ENCODE measurements at regions not wholly inside any gene's neighbourhood (a gene's known extent, or its start where the extent isn't known, plus 50 kb on each side); places are given as distances from the start of the nearest gene placed in this dataset.

DNA sequence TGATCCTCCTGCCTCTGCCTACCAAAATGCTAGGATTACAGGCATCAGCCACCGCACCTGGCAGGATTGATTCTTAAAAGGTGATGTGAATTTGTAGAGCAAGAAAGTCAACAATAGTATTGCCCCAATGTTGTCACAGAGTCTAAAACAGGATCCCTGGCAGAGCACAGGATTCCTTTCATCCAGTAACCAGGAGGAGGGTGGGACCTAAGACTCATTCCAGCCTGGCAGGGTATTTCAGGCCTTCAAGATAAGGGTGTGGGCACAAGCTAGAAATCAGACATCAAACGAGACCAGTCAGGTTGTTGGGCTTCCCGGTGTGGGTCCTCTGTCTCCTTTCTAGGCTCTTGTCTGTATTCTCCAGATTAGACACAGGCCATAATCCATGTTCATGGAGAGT is 511.4 kb downstream of the BCL11A start:
- Histone ChIP-seq H3K27me3 (ENCODE audit: control insufficient read depth in 2 of 2, insufficient read depth in 1 of 2, low read length in 1 of 2) (no peaks in the 10 kb centered on the region), H3K9me3 (ENCODE audit: control insufficient read depth in 2 of 2, insufficient read depth in 1 of 2, low read length in 1 of 2) (peaks cover 0 to 2% of the 10 kb centered on the region in 2 donors), H3K4me3 (ENCODE audit: low read length in 2 of 2) (no peak overlapping the region), H3K36me3 (ENCODE audit: control insufficient read depth in 2 of 2, insufficient read depth in 2 of 2, low read length in 1 of 2) (no peaks in the 10 kb centered on the region), H3K4me1 (ENCODE audit: control insufficient read depth in 2 of 2, insufficient read depth in 2 of 2, low read length in 2 of 2) (no peaks in the 10 kb centered on the region), H3K27ac (ENCODE audit: low read depth in 1 of 2, low read length in 1 of 2) (no peak overlapping the region)
- no peak for DNase-seq (ENCODE audit: low read depth in 6 of 9, low spot score in 9 of 9)
- 96% methylated on average over 3 of the region's 3 CpGs for WGBS

- Histone ChIP-seq H3K9me3 (ENCODE audit: control insufficient read depth in 2 of 2, insufficient read depth in 1 of 2, low read length in 1 of 2) (peaks cover 1 to 11% of the 10 kb centered on the region in 2 donors), H3K27ac (ENCODE audit: low read depth in 1 of 2, low read length in 1 of 2) (no peak overlapping the region), H3K4me3 (ENCODE audit: low read length in 2 of 2) (no peak overlapping the region), H3K27me3 (ENCODE audit: control insufficient read depth in 2 of 2, insufficient read depth in 1 of 2, low read length in 1 of 2) (no peaks in the 10 kb centered on the region), H3K36me3 (ENCODE audit: control insufficient read depth in 2 of 2, insufficient read depth in 2 of 2, low read length in 1 of 2) (no peaks in the 10 kb centered on the region), H3K4me1 (ENCODE audit: control insufficient read depth in 2 of 2, insufficient read depth in 2 of 2, low read length in 2 of 2) (peaks cover 16 to 17% of the 10 kb centered on the region in 2 donors)
- DNase-seq (ENCODE audit: low read depth in 6 of 9, low spot score in 9 of 9) = no peak
- WGBS = 97% methylated on average over 4 of the region's 4 CpGs
Observed at GRCh38 chr2:60033325-60033724, 520.1 kb downstream of the BCL11A start.

DNA sequence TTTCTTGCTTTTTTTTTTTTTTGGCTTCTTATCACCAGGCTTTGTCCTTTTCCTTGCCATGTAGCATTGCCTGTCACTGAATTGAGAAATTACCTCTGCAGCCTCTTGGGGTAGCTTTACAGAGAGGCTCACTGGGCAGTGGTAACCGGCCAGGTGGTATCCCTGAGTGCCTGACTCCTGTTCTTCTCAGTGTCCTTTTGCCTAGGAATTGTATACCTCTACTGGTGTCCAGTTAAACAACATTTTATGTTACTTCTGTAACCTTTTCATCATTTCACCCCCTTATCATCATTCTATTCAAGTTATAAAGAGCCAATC is 523.9 kb downstream of the BCL11A start:
- H3K27me3 ChIP-seq (ENCODE audit: control insufficient read depth in 2 of 2, insufficient read depth in 1 of 2, low read length in 1 of 2) = no peaks in the 10 kb centered on the region
- WGBS = 96% methylated on average over 1 of the region's 1 CpG
- no peak for DNase-seq (ENCODE audit: low read depth in 6 of 9, low spot score in 9 of 9)
- no peak overlapping the region for H3K4me3 ChIP-seq (ENCODE audit: low read length in 2 of 2)
- peaks cover 0 to 5% of the 10 kb centered on the region in 2 donors for H3K9me3 ChIP-seq (ENCODE audit: control insufficient read depth in 2 of 2, insufficient read depth in 1 of 2, low read length in 1 of 2)
- H3K36me3 ChIP-seq (ENCODE audit: control insufficient read depth in 2 of 2, insufficient read depth in 2 of 2, low read length in 1 of 2) = no peaks in the 10 kb centered on the region
- H3K4me1 ChIP-seq (ENCODE audit: control insufficient read depth in 2 of 2, insufficient read depth in 2 of 2, low read length in 2 of 2) = peaks cover 23 to 29% of the 10 kb centered on the region in 2 donors
- H3K27ac ChIP-seq (ENCODE audit: low read depth in 1 of 2, low read length in 1 of 2) = peak overlapping the region; percentile 3 to 80

GRCh38 chr2:60028849-60029565 is 524.4 kb downstream of the BCL11A start:
- peak overlapping the region; percentile 80 to 87 for H3K27ac ChIP-seq (ENCODE audit: low read depth in 1 of 2, low read length in 1 of 2)
- DNase-seq (ENCODE audit: low read depth in 6 of 9, low spot score in 9 of 9) = peak in 4 of 9 donors; percentile 24 to 60 (median 29)
- peaks cover 0 to 5% of the 10 kb centered on the region in 2 donors for H3K9me3 ChIP-seq (ENCODE audit: control insufficient read depth in 2 of 2, insufficient read depth in 1 of 2, low read length in 1 of 2)
- no peak overlapping the region for H3K4me3 ChIP-seq (ENCODE audit: low read length in 2 of 2)
- no peaks in the 10 kb centered on the region for H3K27me3 ChIP-seq (ENCODE audit: control insufficient read depth in 2 of 2, insufficient read depth in 1 of 2, low read length in 1 of 2)
- peaks cover 28 to 34% of the 10 kb centered on the region in 2 donors for H3K4me1 ChIP-seq (ENCODE audit: control insufficient read depth in 2 of 2, insufficient read depth in 2 of 2, low read length in 2 of 2)
- H3K36me3 ChIP-seq (ENCODE audit: control insufficient read depth in 2 of 2, insufficient read depth in 2 of 2, low read length in 1 of 2) = no peaks in the 10 kb centered on the region
- WGBS = 56% methylated on average over 3 of the region's 3 CpGs

- H3K27ac ChIP-seq (ENCODE audit: low read depth in 1 of 2, low read length in 1 of 2) = no peak overlapping the region
- no peaks in the 10 kb centered on the region for H3K9me3 ChIP-seq (ENCODE audit: control insufficient read depth in 2 of 2, insufficient read depth in 1 of 2, low read length in 1 of 2)
- no peaks in the 10 kb centered on the region for H3K27me3 ChIP-seq (ENCODE audit: control insufficient read depth in 2 of 2, insufficient read depth in 1 of 2, low read length in 1 of 2)
- no peak overlapping the region for H3K4me3 ChIP-seq (ENCODE audit: low read length in 2 of 2)
- 97% methylated on average over 2 of the region's 2 CpGs for WGBS
- peaks cover 0 to 2% of the 10 kb centered on the region in 2 donors for H3K36me3 ChIP-seq (ENCODE audit: control insufficient read depth in 2 of 2, insufficient read depth in 2 of 2, low read length in 1 of 2)
- no peak for DNase-seq (ENCODE audit: low read depth in 6 of 9, low spot score in 9 of 9)
- H3K4me1 ChIP-seq (ENCODE audit: control insufficient read depth in 2 of 2, insufficient read depth in 2 of 2, low read length in 2 of 2) = peaks cover 32 to 41% of the 10 kb centered on the region in 2 donors
Observed at GRCh38 chr2:60025496-60025895, 528.0 kb downstream of the BCL11A start.

- WGBS = 78% methylated on average over 5 of the region's 5 CpGs
- Histone ChIP-seq H3K36me3 (ENCODE audit: control insufficient read depth in 2 of 2, insufficient read depth in 2 of 2, low read length in 1 of 2) (peaks cover 0 to 2% of the 10 kb centered on the region in 2 donors), H3K9me3 (ENCODE audit: control insufficient read depth in 2 of 2, insufficient read depth in 1 of 2, low read length in 1 of 2) (no peaks in the 10 kb centered on the region)
Observed at GRCh38 chr2:60023256-60023985, 530.0 kb downstream of the BCL11A start.

DNA sequence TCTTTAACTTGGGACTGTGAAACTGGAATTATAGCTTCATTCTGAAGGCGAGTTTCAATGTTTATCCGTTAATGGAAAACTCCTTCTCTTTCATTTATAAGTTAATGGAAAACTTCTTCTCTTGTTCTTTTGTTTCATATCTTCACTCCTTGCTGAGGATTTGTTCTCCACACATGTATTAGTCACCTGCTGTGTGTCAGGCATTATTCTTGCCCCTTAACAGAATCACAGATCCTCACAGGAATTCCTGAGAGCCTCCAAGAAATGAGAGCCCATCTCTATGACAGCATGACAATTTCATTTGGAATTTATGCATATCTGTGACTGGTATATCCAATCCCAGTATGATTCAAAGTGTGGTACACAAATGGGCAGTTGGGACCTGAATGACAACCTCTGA is 545.8 kb downstream of the BCL11A start:
- no peaks in the 10 kb centered on the region for H3K27me3 ChIP-seq (ENCODE audit: control insufficient read depth in 2 of 2, insufficient read depth in 1 of 2, low read length in 1 of 2)
- no peak overlapping the region for H3K27ac ChIP-seq (ENCODE audit: low read depth in 1 of 2, low read length in 1 of 2)
- 97% methylated on average over 2 of the region's 2 CpGs for WGBS
- no peak for DNase-seq (ENCODE audit: low read depth in 6 of 9, low spot score in 9 of 9)
- H3K9me3 ChIP-seq (ENCODE audit: control insufficient read depth in 2 of 2, insufficient read depth in 1 of 2, low read length in 1 of 2) = no peaks in the 10 kb centered on the region
- H3K4me1 ChIP-seq (ENCODE audit: control insufficient read depth in 2 of 2, insufficient read depth in 2 of 2, low read length in 2 of 2) = no peaks in the 10 kb centered on the region
- no peaks in the 10 kb centered on the region for H3K36me3 ChIP-seq (ENCODE audit: control insufficient read depth in 2 of 2, insufficient read depth in 2 of 2, low read length in 1 of 2)
- no peak overlapping the region for H3K4me3 ChIP-seq (ENCODE audit: low read length in 2 of 2)

More at GRCh38 chr2:60023256-60023985, 530.0 kb downstream of the BCL11A start:
- no peaks in the 10 kb centered on the region for H3K27me3 ChIP-seq (ENCODE audit: control insufficient read depth in 2 of 2, insufficient read depth in 1 of 2, low read length in 1 of 2)
- peaks cover 17 to 25% of the 10 kb centered on the region in 2 donors for H3K4me1 ChIP-seq (ENCODE audit: control insufficient read depth in 2 of 2, insufficient read depth in 2 of 2, low read length in 2 of 2)
- peak in 3 of 9 donors; percentile 20 to 28 (median 25) for DNase-seq (ENCODE audit: low read depth in 6 of 9, low spot score in 9 of 9)
- H3K27ac ChIP-seq (ENCODE audit: low read depth in 1 of 2, low read length in 1 of 2) = no peak overlapping the region
- H3K4me3 ChIP-seq (ENCODE audit: low read length in 2 of 2) = no peak overlapping the region

DNA sequence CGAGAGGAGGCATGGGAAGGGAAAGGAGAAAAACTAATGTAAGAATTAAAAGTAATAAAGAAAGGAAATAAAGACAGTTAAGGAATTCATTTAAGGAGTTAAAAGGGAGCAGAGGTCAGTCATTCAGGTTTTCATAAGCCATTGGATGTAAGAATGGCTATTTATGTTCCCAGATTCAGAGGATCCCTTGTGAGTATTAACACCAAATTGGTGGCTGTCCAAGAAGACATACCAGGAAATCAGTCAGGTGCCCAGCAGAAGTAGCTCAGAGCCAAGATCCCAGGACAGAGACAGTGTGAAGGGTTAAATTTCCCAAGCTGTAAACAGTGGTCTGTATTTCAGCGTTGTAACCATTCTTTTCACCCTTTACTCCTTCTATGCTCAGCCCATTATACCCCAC is 550.4 kb downstream of the BCL11A start:
- Histone ChIP-seq H3K9me3 (ENCODE audit: control insufficient read depth in 2 of 2, insufficient read depth in 1 of 2, low read length in 1 of 2) (no peaks in the 10 kb centered on the region), H3K4me1 (ENCODE audit: control insufficient read depth in 2 of 2, insufficient read depth in 2 of 2, low read length in 2 of 2) (peaks cover 0 to 5% of the 10 kb centered on the region in 2 donors), H3K27ac (ENCODE audit: low read depth in 1 of 2, low read length in 1 of 2) (no peak overlapping the region), H3K4me3 (ENCODE audit: low read length in 2 of 2) (no peak overlapping the region), H3K36me3 (ENCODE audit: control insufficient read depth in 2 of 2, insufficient read depth in 2 of 2, low read length in 1 of 2) (no peaks in the 10 kb centered on the region), H3K27me3 (ENCODE audit: control insufficient read depth in 2 of 2, insufficient read depth in 1 of 2, low read length in 1 of 2) (no peaks in the 10 kb centered on the region)
- 87% methylated on average over 2 of the region's 2 CpGs for WGBS
- DNase-seq (ENCODE audit: low read depth in 6 of 9, low spot score in 9 of 9) = no peak

- H3K4me3 ChIP-seq (ENCODE audit: low read length in 2 of 2) = no peak overlapping the region
- H3K27me3 ChIP-seq (ENCODE audit: control insufficient read depth in 2 of 2, insufficient read depth in 1 of 2, low read length in 1 of 2) = no peaks in the 10 kb centered on the region
- H3K27ac ChIP-seq (ENCODE audit: low read depth in 1 of 2, low read length in 1 of 2) = no peak overlapping the region
- H3K9me3 ChIP-seq (ENCODE audit: control insufficient read depth in 2 of 2, insufficient read depth in 1 of 2, low read length in 1 of 2) = no peaks in the 10 kb centered on the region
- DNase-seq (ENCODE audit: low read depth in 6 of 9, low spot score in 9 of 9) = no peak
- 93% methylated on average over 3 of the region's 3 CpGs for WGBS
- H3K36me3 ChIP-seq (ENCODE audit: control insufficient read depth in 2 of 2, insufficient read depth in 2 of 2, low read length in 1 of 2) = no peaks in the 10 kb centered on the region
- peaks cover 0 to 5% of the 10 kb centered on the region in 2 donors for H3K4me1 ChIP-seq (ENCODE audit: control insufficient read depth in 2 of 2, insufficient read depth in 2 of 2, low read length in 2 of 2)
Observed at GRCh38 chr2:60002183-60002867, 551.1 kb downstream of the BCL11A start.
